SK-N-SH (cell line): ENCODE measurements at regions not wholly inside any gene's neighbourhood (a gene's known extent, or its start where the extent isn't known, plus 50 kb on each side); places are given as distances from the start of the nearest gene placed in this dataset.

ENCODE experiments used
- CTCF ChIA-PET: fragments of 300-600, 350-600 bp; formaldehyde crosslinking; extraction: SDS; loops from one replicate; lab custom pipeline; 2021; lab: Yijun Ruan, JAX
- POLR2A ChIA-PET: fragments of 350-600 bp; sonication (Branson Sonifier 250); formaldehyde crosslinking; extraction: SDS; loops from one replicate; lab custom pipeline; 2020; ENCODE audit warnings: antibody characterized with exemption, inconsistent platforms; lab: Yijun Ruan, JAX
- DNase-seq: peaks from one replicate; pipeline ENCODE4 v3.0.0; 2012
- H2AFZ ChIP-seq: fragments of 200-600 bp; sonication (generic); 2 replicates; pipeline ENCODE4 v1.8.1; 2016; ENCODE audit warnings: antibody characterized with exemption, mild to moderate bottlenecking, low read depth
- H3F3A ChIP-seq: fragments of 200-600 bp; sonication (generic); replicated peaks from 2 replicates; pipeline ENCODE3; 2016; ENCODE audit warnings: antibody characterized with exemption, mild to moderate bottlenecking; ENCODE audit not compliant: insufficient read depth
- H3K27ac ChIP-seq, 2 experiments: fragments of 200-500 bp in 1 of 2; fragments of 200-600 bp in 1 of 2; sonication (Bioruptor generic) in 1 of 2; sonication (generic), shearing (Covaris generic) in 1 of 2; 2 replicates each; pipeline versions ENCODE4 v1.5.1 to v1.6.1; 2014 to 2016; ENCODE audit warnings: low read depth in 2 of 2, inconsistent platforms in 1 of 2, low read length in 1 of 2, mild to moderate bottlenecking in 1 of 2, mixed read lengths in 1 of 2
- H3K27me3 ChIP-seq: fragments of 200-600 bp; sonication (generic), shearing (Covaris generic); 2 replicates; pipeline ENCODE4 v1.6.1; 2016; ENCODE audit warnings: mixed run types; ENCODE audit not compliant: insufficient read depth
- H3K36me3 ChIP-seq, 2 experiments: fragments of 200-500 bp in 1 of 2; fragments of 200-600 bp in 1 of 2; sonication (Bioruptor generic) in 1 of 2; sonication (generic) in 1 of 2; replicated peaks in 1 of 2; 2 replicates each; pipeline versions ENCODE3 to v1.5.1; 2014 to 2016; ENCODE audit warnings: low read length in 1 of 2, mild to moderate bottlenecking in 1 of 2; ENCODE audit not compliant: insufficient read depth in 2 of 2, control insufficient read depth in 1 of 2
- H3K4me1 ChIP-seq, 2 experiments: fragments of 200-500 bp in 1 of 2; fragments of 200-600 bp in 1 of 2; sonication (Bioruptor generic) in 1 of 2; sonication (generic), shearing (Covaris generic) in 1 of 2; 2 replicates each; pipeline versions ENCODE4 v1.5.1 to v1.6.1; 2014 to 2016; ENCODE audit warnings: low read depth in 1 of 2, low read length in 1 of 2, mixed run types in 1 of 2; ENCODE audit not compliant: insufficient read depth in 2 of 2, control insufficient read depth in 1 of 2
- H3K4me2 ChIP-seq: fragments of 200-600 bp; sonication (generic), shearing (Covaris generic); 2 replicates; pipeline ENCODE4 v1.6.1; 2017; ENCODE audit warnings: mixed run types
- H3K4me3 ChIP-seq, 2 experiments: fragments of 200-500 bp in 1 of 2; fragments of 200-600 bp in 1 of 2; sonication (Bioruptor generic) in 1 of 2; sonication (generic), shearing (Covaris generic) in 1 of 2; 2 replicates each; pipeline versions ENCODE4 v1.5.1 to v1.8.1; 2014 to 2016; ENCODE audit warnings: low read depth in 2 of 2, inconsistent platforms in 1 of 2, low read length in 1 of 2, mild to moderate bottlenecking in 1 of 2, mixed read lengths in 1 of 2, moderate library complexity in 1 of 2
- H3K79me2 ChIP-seq: fragments of 200-600 bp; sonication (generic); 2 replicates; pipeline ENCODE4 v1.8.1; 2017; ENCODE audit warnings: mild to moderate bottlenecking; ENCODE audit not compliant: insufficient read depth
- H3K9ac ChIP-seq: fragments of 200-600 bp; sonication (generic); 2 replicates; pipeline ENCODE4 v1.6.1; 2017; ENCODE audit warnings: mixed run types
- H3K9me2 ChIP-seq: fragments of 200-600 bp; sonication (generic); 2 replicates; pipeline ENCODE4 v1.6.1; 2017; ENCODE audit warnings: mixed run types
- H3K9me3 ChIP-seq: fragments of 200-600 bp; sonication (generic); 2 replicates; pipeline ENCODE4 v1.6.1; 2017; ENCODE audit warnings: mixed run types, mild to moderate bottlenecking, moderate library complexity
- H4K20me1 ChIP-seq: fragments of 200-600 bp; sonication (generic); 2 replicates; pipeline ENCODE4 v1.6.1; 2017; ENCODE audit warnings: mild to moderate bottlenecking, mixed run types; ENCODE audit not compliant: insufficient read depth
- EP300 ChIP-seq, 2 experiments: IDR thresholded peaks; 2 replicates each; pipeline versions ENCODE4 v1.4.0 to v1.6.1; 2012; ENCODE audit warnings: borderline replicate concordance in 1 of 2, low read depth in 1 of 2, low read length in 1 of 2
- FOSL2 ChIP-seq: IDR thresholded peaks from 2 replicates; pipeline ENCODE4 v1.4.0; 2012; ENCODE audit warnings: low read depth, mild to moderate bottlenecking, moderate library complexity, borderline replicate concordance
- FOXM1 ChIP-seq: IDR thresholded peaks from 2 replicates; pipeline ENCODE4 v1.4.0; 2012; ENCODE audit warnings: low read depth, mild to moderate bottlenecking
- IRF3 ChIP-seq: fragments of 150-350 bp; IDR thresholded peaks from 2 replicates; pipeline ENCODE4 v1.6.1; 2016; ENCODE audit warnings: mild to moderate bottlenecking, low read depth, low read length
- MEF2A ChIP-seq: IDR thresholded peaks from 2 replicates; pipeline ENCODE4 v1.4.0; 2012; ENCODE audit warnings: low read depth, borderline replicate concordance
- NFIC ChIP-seq: IDR thresholded peaks from 2 replicates; pipeline ENCODE4 v1.4.0; 2012; ENCODE audit warnings: borderline replicate concordance
- NRF1 ChIP-seq: IDR thresholded peaks from 2 replicates; pipeline ENCODE4 v1.6.1; 2012; ENCODE audit warnings: low read depth, mild to moderate bottlenecking, low read length
- POLR2AphosphoS5 ChIP-seq: IDR thresholded peaks from 2 replicates; pipeline ENCODE4 v1.6.1; 2012; ENCODE audit warnings: low read depth, low read length
- RAD21 ChIP-seq: IDR thresholded peaks from 2 replicates; pipeline ENCODE4 v1.6.1; 2012; ENCODE audit warnings: mild to moderate bottlenecking, low read length
- RXRA ChIP-seq: IDR thresholded peaks from 2 replicates; pipeline ENCODE4 v1.4.0; 2012; ENCODE audit warnings: low read depth, mild to moderate bottlenecking, borderline replicate concordance
- SMC3 ChIP-seq: IDR thresholded peaks from 2 replicates; pipeline ENCODE4 v1.6.1; 2012; ENCODE audit warnings: low read depth, low read length, improper control_type of control experiment
- TCF12 ChIP-seq: IDR thresholded peaks from 2 replicates; pipeline ENCODE4 v1.4.0; 2012
- YY1 ChIP-seq: IDR thresholded peaks from 2 replicates; pipeline ENCODE4 v1.4.0; 2012; ENCODE audit warnings: low read depth, mild to moderate bottlenecking
- ZBTB33 ChIP-seq: IDR thresholded peaks from 2 replicates; pipeline ENCODE4 v1.4.0; 2012; ENCODE audit warnings: low read depth, borderline replicate concordance
- WGBS: methylation state at CpG from one replicate; pipeline ENCODE4 v1.1.6; 2017; ENCODE audit warnings: low lambda C conversion rate; 5-methylcytosine and 5-hydroxymethylcytosine counted together
- TF ChIP-seq, protein P1 (sequence below): IDR thresholded peaks from 2 replicates; pipeline ENCODE4 v1.6.1; 2012; ENCODE audit warnings: mild to moderate bottlenecking, low read depth, low read length, moderate library complexity

GRCh38 chr13:56736966-56737365 is 403.8 kb upstream of the PRR20A start:
- DNase-seq = no peak
- no peak overlapping the region for H3K4me3 ChIP-seq
- ChIA-PET CTCF (no interaction called here), POLR2A (no interaction called here)
- no peaks in the 10 kb centered on the region for H3K79me2 ChIP-seq
- H3K27ac ChIP-seq = no peak overlapping the region
- no peaks in the 10 kb centered on the region for H3K9me2 ChIP-seq
- H2AFZ ChIP-seq = no peak overlapping the region
- H3K4me1 ChIP-seq = no peaks in the 10 kb centered on the region
- WGBS = 0% methylated on average over 1 of the region's 1 CpG
- TF ChIP-seq POLR2AphosphoS5 = no peak
- H3K4me2 ChIP-seq = no peak overlapping the region
- H3K9ac ChIP-seq = no peak overlapping the region
- H3K27me3 ChIP-seq = no peaks in the 10 kb centered on the region
- H3K9me3 ChIP-seq = no peaks in the 10 kb centered on the region
- H4K20me1 ChIP-seq = no peaks in the 10 kb centered on the region
- no peaks in the 10 kb centered on the region for H3K36me3 ChIP-seq
- no peaks in the 10 kb centered on the region for H3F3A ChIP-seq

GRCh38 chr13:56752636-56753035 is 388.1 kb upstream of the PRR20A start:
- no peak overlapping the region for H2AFZ ChIP-seq
- CTCF ChIA-PET = no interaction called here

More at GRCh38 chr13:56752636-56753035, 388.1 kb upstream of the PRR20A start:
- H3K9ac ChIP-seq = no peak overlapping the region
- H3K9me3 ChIP-seq = no peaks in the 10 kb centered on the region
- no peaks in the 10 kb centered on the region for H3K9me2 ChIP-seq
- no peaks in the 10 kb centered on the region for H3K36me3 ChIP-seq
- DNase-seq = no peak
- no peaks in the 10 kb centered on the region for H3K27me3 ChIP-seq
- TF ChIP-seq TCF12 (no peak), RAD21 (no peak), EP300 (IDR thresholded peaks at IDR 0.05; ENCODE audit: borderline replicate concordance in 1 of 2, low read depth in 1 of 2, low read length in 1 of 2) (no peak), NRF1 (no peak), IRF3 (no peak), NFIC (no peak), ZBTB33 (no peak), YY1 (no peak), RXRA (no peak), FOXM1 (no peak), SMC3 (no peak), POLR2AphosphoS5 (no peak), FOSL2 (no peak), MEF2A (no peak)
- TF ChIP-seq, protein P1, sequence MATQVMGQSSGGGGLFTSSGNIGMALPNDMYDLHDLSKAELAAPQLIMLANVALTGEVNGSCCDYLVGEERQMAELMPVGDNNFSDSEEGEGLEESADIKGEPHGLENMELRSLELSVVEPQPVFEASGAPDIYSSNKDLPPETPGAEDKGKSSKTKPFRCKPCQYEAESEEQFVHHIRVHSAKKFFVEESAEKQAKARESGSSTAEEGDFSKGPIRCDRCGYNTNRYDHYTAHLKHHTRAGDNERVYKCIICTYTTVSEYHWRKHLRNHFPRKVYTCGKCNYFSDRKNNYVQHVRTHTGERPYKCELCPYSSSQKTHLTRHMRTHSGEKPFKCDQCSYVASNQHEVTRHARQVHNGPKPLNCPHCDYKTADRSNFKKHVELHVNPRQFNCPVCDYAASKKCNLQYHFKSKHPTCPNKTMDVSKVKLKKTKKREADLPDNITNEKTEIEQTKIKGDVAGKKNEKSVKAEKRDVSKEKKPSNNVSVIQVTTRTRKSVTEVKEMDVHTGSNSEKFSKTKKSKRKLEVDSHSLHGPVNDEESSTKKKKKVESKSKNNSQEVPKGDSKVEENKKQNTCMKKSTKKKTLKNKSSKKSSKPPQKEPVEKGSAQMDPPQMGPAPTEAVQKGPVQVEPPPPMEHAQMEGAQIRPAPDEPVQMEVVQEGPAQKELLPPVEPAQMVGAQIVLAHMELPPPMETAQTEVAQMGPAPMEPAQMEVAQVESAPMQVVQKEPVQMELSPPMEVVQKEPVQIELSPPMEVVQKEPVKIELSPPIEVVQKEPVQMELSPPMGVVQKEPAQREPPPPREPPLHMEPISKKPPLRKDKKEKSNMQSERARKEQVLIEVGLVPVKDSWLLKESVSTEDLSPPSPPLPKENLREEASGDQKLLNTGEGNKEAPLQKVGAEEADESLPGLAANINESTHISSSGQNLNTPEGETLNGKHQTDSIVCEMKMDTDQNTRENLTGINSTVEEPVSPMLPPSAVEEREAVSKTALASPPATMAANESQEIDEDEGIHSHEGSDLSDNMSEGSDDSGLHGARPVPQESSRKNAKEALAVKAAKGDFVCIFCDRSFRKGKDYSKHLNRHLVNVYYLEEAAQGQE = no peak
- POLR2A ChIA-PET = no interaction called here
- H3K79me2 ChIP-seq = no peaks in the 10 kb centered on the region
- WGBS = 0% methylated on average over 1 of the region's 1 CpG
- H4K20me1 ChIP-seq = no peaks in the 10 kb centered on the region
- H3K27ac ChIP-seq = no peak overlapping the region
- no peaks in the 10 kb centered on the region for H3F3A ChIP-seq
- no peak overlapping the region for H3K4me2 ChIP-seq
- no peak overlapping the region for H3K4me3 ChIP-seq
- H3K4me1 ChIP-seq = no peaks in the 10 kb centered on the region
